OCI-LY7 (cell line): ENCODE measurements at regions not wholly inside any gene's neighbourhood (a gene's known extent, or its start where the extent isn't known, plus 50 kb on each side); places are given as distances from the start of the nearest gene placed in this dataset.

Source experiments
- BruUV-seq: library from RNA; stranded (reverse); fragments of 400-500 nt; replicated peaks from 2 replicates; lab custom pipeline; 2021; lab: Mats Ljungman, UMichigan
- CTCF ChIA-PET: fragments of 300-600 bp; sonication (Branson Sonifier 250); formaldehyde crosslinking; loops from one replicate; lab custom pipeline; 2022; ENCODE audit warnings: antibody characterized with exemption; ENCODE audit not compliant: unreplicated experiment; lab: Charles Lee
- POLR2A ChIA-PET: fragments of 300-600 bp; sonication (Branson Sonifier 250); formaldehyde crosslinking; loops from one replicate; lab custom pipeline; 2022; ENCODE audit warnings: antibody characterized with exemption; lab: Charles Lee
- DNase-seq: peaks from one replicate; pipeline ENCODE4 v3.0.0-alpha.2; 2015; ENCODE audit warnings: low spot score
- H2AFZ ChIP-seq: fragments of 200-600 bp; sonication (generic), shearing (Covaris generic); 2 replicates; pipeline ENCODE4 v1.6.1; 2014; ENCODE audit warnings: mild to moderate bottlenecking, antibody characterized with exemption, low read length, moderate library complexity
- H3K27ac ChIP-seq: fragments of 200-600 bp; sonication (generic); 2 replicates; pipeline ENCODE4 v1.5.1; 2014; ENCODE audit warnings: mixed run types, low read depth, mild to moderate bottlenecking, moderate library complexity, low read length, inconsistent platforms; ENCODE audit not compliant: poor library complexity, severe bottlenecking
- H3K36me3 ChIP-seq: fragments of 200-600 bp; sonication (generic); 2 replicates; pipeline ENCODE4 v1.6.1; 2014; ENCODE audit warnings: mild to moderate bottlenecking, antibody characterized with exemption, low read length, moderate library complexity, mixed read lengths; ENCODE audit not compliant: insufficient read depth
- H3K4me1 ChIP-seq: fragments of 200-600 bp; sonication (generic); 2 replicates; pipeline ENCODE4 v1.5.1; 2014; ENCODE audit warnings: mild to moderate bottlenecking, low read length; ENCODE audit not compliant: insufficient read depth, poor library complexity, severe bottlenecking
- H3K4me2 ChIP-seq: fragments of 200-600 bp; sonication (generic); 2 replicates; pipeline ENCODE4 v1.6.1; 2014; ENCODE audit warnings: mild to moderate bottlenecking, low read length
- H3K4me3 ChIP-seq: fragments of 200-600 bp; sonication (generic); 2 replicates; pipeline ENCODE4 v1.5.1; 2014; ENCODE audit warnings: mild to moderate bottlenecking, low read depth, low read length; ENCODE audit not compliant: poor library complexity, severe bottlenecking
- H3K79me2 ChIP-seq: fragments of 200-600 bp; sonication (generic); 2 replicates; pipeline ENCODE4 v1.6.1; 2016; ENCODE audit warnings: low read depth, mild to moderate bottlenecking, low read length, moderate library complexity, mixed read lengths; ENCODE audit not compliant: insufficient read depth
- H3K9me2 ChIP-seq: fragments of 200-600 bp; sonication (generic); 2 replicates; pipeline ENCODE4 v1.6.1; 2016; ENCODE audit warnings: mild to moderate bottlenecking, low read length, mixed read lengths; ENCODE audit not compliant: insufficient read depth
- H3K9me3 ChIP-seq: fragments of 200-600 bp; sonication (generic); 2 replicates; pipeline ENCODE4 v1.6.1; 2014; ENCODE audit warnings: mild to moderate bottlenecking, mixed run types, low read length, mixed read lengths
- H4K20me1 ChIP-seq: fragments of 200-600 bp; sonication (generic); 2 replicates; pipeline ENCODE4 v1.6.1; 2014; ENCODE audit warnings: mild to moderate bottlenecking, antibody characterized with exemption, low read length, moderate library complexity, mixed read lengths; ENCODE audit not compliant: insufficient read depth
- CTCF ChIP-seq: fragments of 200-600 bp; sonication (generic); conservative IDR thresholded peaks from 2 replicates; pipeline ENCODE4 v1.5.1; 2014; ENCODE audit warnings: mild to moderate bottlenecking, antibody characterized with exemption, low read length, moderate library complexity, mixed read lengths
- EZH2phosphoT487 ChIP-seq: fragments of 200-600 bp; sonication (generic); IDR thresholded peaks from 2 replicates; pipeline ENCODE4 v1.6.1; 2018; ENCODE audit warnings: low read depth, borderline replicate concordance, mild to moderate bottlenecking, mixed run types, antibody characterized with exemption, low read length, moderate library complexity, mixed read lengths
- intact Hi-C: fragments of 100-400 bp; cut with micrococcal nuclease; formaldehyde crosslinking; loops from one replicate; pipeline ENCODE4 v1.10.0; 2022; ENCODE audit not compliant: unreplicated experiment

- Histone ChIP-seq H3K36me3 (no peaks in the 10 kb centered on the region), H3K9me2 (no peaks in the 10 kb centered on the region), H4K20me1 (no peaks in the 10 kb centered on the region; the same call in 1 of the 2 replicates), H3K79me2 (no peaks in the 10 kb centered on the region), H3K9me3 (no peaks in the 10 kb centered on the region), H3K4me2 (peak overlapping the region; percentile 19; the same call in 1 of the 2 replicates), H3K4me3 (no peak overlapping the region), H3K27ac (no peak overlapping the region), H3K4me1 (no peaks in the 10 kb centered on the region), H2AFZ (no peak overlapping the region; the same call in 1 of the 2 replicates)
- ChIA-PET POLR2A (no interaction called here), CTCF (no interaction called here)
- peak; percentile 31 for DNase-seq
- TF ChIP-seq EZH2phosphoT487 = no peak
- TF ChIP-seq CTCF = peak; percentile 62
- intact Hi-C loops = loop anchor here (1.0 kb wide), 1 partner anchor 120 kb away; no protein-coding TSS in a partner anchor
- BruUV-seq = no TSS peak
Observed at GRCh38 chr2:191571163-191571769, 106.7 kb upstream of the NABP1 start.

DNA sequence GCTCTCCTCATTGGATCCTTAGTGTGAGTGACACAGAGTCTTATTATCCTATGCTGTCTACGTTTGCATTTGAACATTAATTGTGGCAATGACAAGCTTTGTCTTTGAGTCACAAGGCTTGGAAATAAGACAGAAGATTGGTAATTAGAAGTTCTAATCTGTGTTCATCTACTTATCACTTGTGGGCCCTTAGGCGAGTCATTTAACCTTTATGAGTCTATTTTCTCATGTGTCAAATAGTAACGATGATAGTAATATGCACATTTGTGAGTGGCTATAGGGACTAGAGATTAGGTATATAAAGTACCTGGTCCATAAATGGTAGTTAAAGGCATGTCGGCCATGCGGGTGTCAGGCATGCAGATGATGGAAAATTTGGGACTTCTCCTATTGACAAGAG lies 105.6 kb upstream of the NABP1 start:
- ChIA-PET POLR2A (no interaction called here), CTCF (no interaction called here)
- Histone ChIP-seq H4K20me1 (no peaks in the 10 kb centered on the region; the same call in 1 of the 2 replicates), H3K79me2 (no peaks in the 10 kb centered on the region), H3K4me3 (no peak overlapping the region), H3K27ac (no peak overlapping the region), H3K9me3 (no peaks in the 10 kb centered on the region), H2AFZ (no peak overlapping the region), H3K9me2 (no peaks in the 10 kb centered on the region), H3K4me1 (no peaks in the 10 kb centered on the region), H3K4me2 (no peak overlapping the region), H3K36me3 (no peaks in the 10 kb centered on the region)
- no TSS peak for BruUV-seq
- intact Hi-C loops = no loop called here
- no peak for TF ChIP-seq EZH2phosphoT487
- TF ChIP-seq CTCF = no peak
- DNase-seq = no peak

GRCh38 chr2:191573216-191573615 lies 104.7 kb upstream of the NABP1 start:
- BruUV-seq = no TSS peak
- no peaks in the 10 kb centered on the region; the same call in 1 of the 2 replicates for H4K20me1 ChIP-seq
- ChIA-PET POLR2A (no interaction called here), CTCF (no interaction called here)
- H3K4me1 ChIP-seq = no peaks in the 10 kb centered on the region
- H3K79me2 ChIP-seq = no peaks in the 10 kb centered on the region
- H3K9me3 ChIP-seq = no peaks in the 10 kb centered on the region
- H2AFZ ChIP-seq = no peak overlapping the region
- TF ChIP-seq CTCF (no peak), EZH2phosphoT487 (no peak)
- no peak overlapping the region for H3K4me3 ChIP-seq
- H3K27ac ChIP-seq = no peak overlapping the region
- no peak for DNase-seq
- intact Hi-C loops = no loop called here
- H3K36me3 ChIP-seq = no peaks in the 10 kb centered on the region
- no peaks in the 10 kb centered on the region for H3K9me2 ChIP-seq
- no peak overlapping the region for H3K4me2 ChIP-seq
